ENCODE measurements at regions not wholly inside any gene's neighbourhood (a gene's known extent, or its start where the extent isn't known, plus 50 kb on each side); places are given as distances from the start of the nearest gene placed in this dataset.
"Not testable (repeated sequence)": the region's sequence is repeated elsewhere in the genome, so short reads cannot be mapped to it uniquely, and the experiment has no call there.

DNA sequence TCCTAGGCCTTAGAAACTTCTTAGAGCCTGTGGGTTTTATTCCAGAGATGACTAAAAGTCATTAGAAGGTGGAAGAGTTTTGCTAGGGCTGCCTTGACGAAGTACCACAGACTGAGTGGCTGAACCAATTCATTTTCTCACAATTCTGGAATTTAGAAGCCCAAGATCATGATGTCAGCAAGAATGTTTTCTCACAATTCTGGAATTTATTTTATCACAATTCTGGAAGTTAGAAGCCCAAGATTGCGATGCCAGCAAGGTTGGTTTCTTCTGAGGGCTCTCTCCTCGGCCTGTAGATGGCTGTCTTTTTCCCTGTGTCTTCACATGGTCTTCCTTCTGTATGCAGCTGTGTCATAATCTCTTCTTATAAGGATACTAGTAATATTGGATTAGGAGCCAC lies 672.9 kb upstream of the MARCKS start:
- intact Hi-C loops (cut with micrococcal nuclease) = no loop called here

GRCh38 chr6:113184736-113185135 lies 672.4 kb upstream of the MARCKS start:
- intact Hi-C loops (cut with micrococcal nuclease) = no loop called here

DNA sequence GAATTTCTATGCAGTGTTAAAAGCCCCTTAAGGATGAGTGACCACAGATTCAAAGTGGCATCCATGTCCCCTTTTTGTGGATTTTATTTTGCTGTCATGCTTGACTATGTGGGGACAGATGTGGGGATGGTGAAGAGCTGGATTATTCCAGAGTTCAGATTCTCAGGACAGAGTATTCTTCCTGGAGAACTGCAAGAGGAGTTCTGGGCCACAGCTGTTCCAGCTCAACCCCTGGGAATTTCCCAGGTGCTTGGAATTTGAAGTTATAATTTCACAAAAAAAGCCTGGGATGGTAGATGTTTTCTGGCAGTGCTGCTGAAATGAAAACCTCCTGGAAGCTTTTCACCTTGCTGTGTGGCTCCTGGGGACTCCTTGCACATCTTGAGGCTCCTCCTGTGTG lies 671.8 kb upstream of the MARCKS start:
- intact Hi-C loops (cut with micrococcal nuclease) = no loop called here

DNA sequence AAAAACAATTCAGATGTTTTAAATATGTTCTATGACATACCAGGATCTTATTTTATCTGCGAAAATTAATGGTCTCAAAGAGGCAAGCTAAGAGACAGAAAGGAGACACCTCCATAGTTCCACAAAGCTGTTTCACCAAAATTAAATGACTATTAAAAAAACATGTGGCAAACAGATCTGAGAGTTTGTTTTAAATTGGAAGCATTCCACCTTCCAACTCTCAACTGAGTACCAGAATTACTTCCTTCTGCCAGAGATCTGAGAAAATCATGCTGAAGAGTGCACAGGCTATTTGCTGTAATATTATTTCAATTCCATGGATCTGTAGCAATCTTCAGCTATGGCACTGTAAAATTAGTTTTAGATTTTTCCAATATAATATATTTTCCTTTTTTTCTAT lies 669.5 kb upstream of the MARCKS start:
- intact Hi-C loops (cut with micrococcal nuclease) = no loop called here

GRCh38 chr6:113188962-113189361 lies 668.2 kb upstream of the MARCKS start:
- intact Hi-C loops (cut with micrococcal nuclease) = no loop called here

GRCh38 chr6:113190170-113190569 lies 667.0 kb upstream of the MARCKS start:
- intact Hi-C loops (cut with micrococcal nuclease) = no loop called here

GRCh38 chr6:113194090-113194489 lies 663.1 kb upstream of the MARCKS start:
- intact Hi-C loops (cut with micrococcal nuclease) = no loop called here

DNA sequence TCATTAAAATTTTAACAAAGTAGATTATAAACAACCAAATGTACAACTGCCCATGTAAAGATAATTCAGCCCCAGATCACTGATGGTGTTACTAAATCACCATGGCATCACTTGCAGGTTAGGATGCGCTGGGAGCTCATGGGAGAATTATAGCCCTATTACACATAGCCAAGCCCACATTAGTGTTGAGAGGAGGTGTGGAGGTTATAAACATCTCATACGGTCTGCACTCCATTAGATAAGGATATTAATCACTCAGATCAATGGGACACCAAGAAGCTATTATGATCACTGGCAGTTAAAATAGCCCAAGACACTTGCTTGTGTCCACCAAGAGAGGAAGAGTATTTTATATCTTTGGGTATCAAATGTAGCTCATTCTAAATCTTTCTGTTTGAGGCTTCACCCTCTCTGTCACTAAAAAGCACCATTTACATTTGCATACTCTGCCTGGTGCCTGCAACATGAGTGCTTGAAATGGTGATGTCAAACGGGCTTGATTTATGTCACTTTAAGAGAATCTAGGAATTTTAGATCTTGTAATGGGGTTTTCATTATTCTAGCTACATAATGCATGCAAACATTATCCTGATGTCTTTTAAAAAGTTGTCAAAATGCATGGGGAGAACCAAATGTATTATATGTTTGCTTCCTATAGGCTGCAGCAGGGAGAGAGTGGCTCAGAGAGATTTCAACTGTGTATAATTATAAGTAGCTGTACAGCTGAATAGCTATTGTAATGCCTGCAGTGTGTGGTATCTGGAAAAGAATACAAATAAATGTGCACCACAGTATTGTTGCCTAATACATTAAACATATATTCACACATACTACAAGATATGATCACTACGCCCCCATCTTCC lies 654.1 kb upstream of the MARCKS start:
- intact Hi-C loops (cut with micrococcal nuclease) = no loop called here

DNA sequence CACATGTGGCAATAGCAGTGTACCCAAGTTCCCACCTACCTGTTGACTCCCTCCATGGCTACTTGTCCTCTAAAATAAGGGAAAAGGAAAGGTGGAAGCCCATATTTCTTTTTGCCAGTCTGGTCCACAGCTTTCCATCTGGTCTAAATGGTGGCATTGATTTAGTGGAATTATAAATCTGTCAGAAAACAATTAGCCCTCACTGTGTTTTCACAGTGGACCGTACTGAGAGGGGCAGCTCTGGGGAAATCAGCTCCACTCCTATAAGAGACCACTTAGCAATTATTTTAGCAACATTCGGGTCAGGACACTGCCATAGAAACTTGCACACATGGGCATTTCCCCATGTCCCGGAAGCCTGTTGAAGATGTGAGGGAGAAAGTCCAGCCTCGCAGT lies 653.4 kb upstream of the MARCKS start:
- intact Hi-C loops (cut with micrococcal nuclease) = no loop called here

DNA sequence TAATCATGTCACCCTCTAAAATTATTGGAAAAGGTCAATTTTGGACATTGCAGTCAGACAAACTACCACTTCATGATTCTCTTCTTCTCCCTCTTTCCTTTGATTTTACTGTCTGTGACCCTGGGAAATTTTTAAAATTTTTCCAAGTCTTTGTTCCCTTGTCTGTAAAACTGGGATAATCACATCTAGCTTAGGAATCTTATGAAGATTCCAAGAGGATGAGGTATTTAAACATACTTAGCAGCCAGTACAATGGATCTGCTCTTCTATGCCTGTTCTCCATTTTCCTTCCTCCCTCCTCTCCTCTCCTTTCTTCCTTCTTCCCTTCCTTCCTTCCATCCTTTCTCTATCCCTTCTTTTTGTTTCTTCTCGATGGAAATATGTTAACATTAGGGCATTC lies 651.6 kb upstream of the MARCKS start:
- intact Hi-C loops (cut with micrococcal nuclease) = no loop called here

- intact Hi-C loops (cut with micrococcal nuclease) = no loop called here
Observed at GRCh38 chr6:113208726-113209125, 648.4 kb upstream of the MARCKS start.

- intact Hi-C loops (cut with micrococcal nuclease) = no loop called here
Observed at GRCh38 chr6:113209315-113209714, 647.8 kb upstream of the MARCKS start.

GRCh38 chr6:113211170-113211569 lies 646.0 kb upstream of the MARCKS start:
- intact Hi-C loops (cut with micrococcal nuclease) = no loop called here

GRCh38 chr6:113219783-113220182 lies 637.4 kb upstream of the MARCKS start:
- intact Hi-C loops (cut with micrococcal nuclease) = no loop called here

DNA sequence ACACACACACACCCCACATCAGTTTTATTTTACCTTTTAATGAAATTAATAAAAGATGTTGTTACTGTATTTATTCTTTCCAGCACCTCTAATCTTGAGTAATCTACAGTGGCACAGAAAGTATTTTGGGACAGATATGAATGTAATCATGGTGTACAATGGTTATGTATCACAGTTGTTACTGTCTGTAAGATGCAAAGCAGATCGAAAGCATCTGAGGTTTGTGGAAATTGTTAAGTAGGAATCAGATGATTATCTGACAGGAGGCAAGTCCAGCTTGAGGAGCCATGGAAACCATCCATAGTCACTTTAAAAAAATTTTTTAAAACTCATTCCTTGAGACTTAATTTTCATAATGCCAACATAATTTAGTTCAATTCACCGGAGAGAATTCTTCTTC lies 636.3 kb upstream of the MARCKS start:
- intact Hi-C loops (cut with micrococcal nuclease) = no loop called here

- intact Hi-C loops (cut with micrococcal nuclease) = no loop called here
Observed at GRCh38 chr6:113221850-113222249, 635.3 kb upstream of the MARCKS start.

DNA sequence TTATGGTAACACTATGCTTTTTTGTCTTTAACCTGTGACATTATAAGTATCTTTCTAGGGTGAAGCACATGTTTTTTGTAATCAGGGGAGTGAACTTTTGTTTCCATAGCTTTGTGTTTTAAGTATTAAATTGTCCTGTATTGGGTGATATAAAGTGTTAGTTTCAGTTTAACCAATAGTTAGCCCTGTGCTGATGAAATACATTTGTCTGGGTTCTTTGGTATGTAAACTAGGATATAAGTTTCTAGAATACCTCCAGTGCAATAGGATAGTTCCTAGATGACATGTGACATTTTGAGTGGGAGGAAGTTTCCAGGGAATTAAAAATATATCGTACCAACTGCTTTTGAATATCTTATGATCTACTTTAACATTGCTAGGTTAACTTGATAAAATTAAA lies 611.0 kb upstream of the MARCKS start:
- intact Hi-C loops (cut with micrococcal nuclease) = no loop called here

- intact Hi-C loops (cut with micrococcal nuclease) = no loop called here
Observed at GRCh38 chr6:113248532-113248931, 608.6 kb upstream of the MARCKS start.

- intact Hi-C loops (cut with micrococcal nuclease) = not testable (repeated sequence)
Observed at GRCh38 chr6:113254194-113254593, 603.0 kb upstream of the MARCKS start.

- intact Hi-C loops (cut with micrococcal nuclease) = no loop called here
Observed at GRCh38 chr6:113258771-113259170, 598.4 kb upstream of the MARCKS start.

GRCh38 chr6:113271437-113271836 lies 585.7 kb upstream of the MARCKS start:
- intact Hi-C loops (cut with micrococcal nuclease) = no loop called here

- intact Hi-C loops (cut with micrococcal nuclease) = no loop called here
Observed at GRCh38 chr6:113276601-113277000, 580.5 kb upstream of the MARCKS start.

GRCh38 chr6:113277111-113277510 lies 580.0 kb upstream of the MARCKS start:
- intact Hi-C loops (cut with micrococcal nuclease) = no loop called here

DNA sequence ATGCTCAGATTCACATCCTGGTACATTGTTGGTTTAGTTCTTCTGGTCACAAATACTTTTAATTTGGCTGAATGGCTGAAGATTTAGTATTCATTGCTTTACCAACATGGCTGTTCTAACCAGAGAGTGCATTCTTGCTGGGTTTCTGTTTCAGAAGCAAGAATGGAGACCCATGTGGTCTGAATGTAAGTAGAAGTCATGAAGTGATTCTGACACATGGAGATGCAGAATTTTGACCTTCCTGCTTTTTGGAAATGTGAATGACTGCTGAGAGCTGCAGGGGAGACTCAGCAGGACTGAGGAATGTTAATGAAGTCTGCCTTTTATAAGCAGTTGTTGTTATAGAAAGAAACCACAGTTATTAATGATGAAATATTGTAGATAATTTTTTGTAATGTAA lies 576.1 kb upstream of the MARCKS start:
- intact Hi-C loops (cut with micrococcal nuclease) = no loop called here

Measured in T-helper 1 cell treated with Interleukin-12 subunit alpha and Interleukin-12 subunit beta and Interleukin-4 antibody, amounts not matched to agents 30 ng/mL and 1 ng/mL, for 36 hours (primary cell).